Heart right ventricle (tissue), 16 donors: ENCODE measurements at regions not wholly inside any gene's neighbourhood (a gene's known extent, or its start where the extent isn't known, plus 50 kb on each side); places are given as distances from the start of the nearest gene placed in this dataset.
A peak's percentile ranks its signal among the peaks of the same experiment; 100 is the strongest.

Experiments
- ATAC-seq, 8 donors: fragments of 200-7000 bp; cut with Tn5 transposase; one replicate each; pipeline ENCODE4 v1.9.1; 2020; ENCODE audit warnings: mild to moderate bottlenecking in 8 of 8, moderate library complexity in 8 of 8, moderate number of reproducible peaks in 1 of 8
- DNase-seq, 2 donors: peaks; one replicate each; pipeline ENCODE4 v3.0.0-alpha.2; 2020
- H3K27ac ChIP-seq, 10 donors: fragments of 200-600 bp; sonication (generic) in 2 of 10; one replicate each; pipeline versions ENCODE4 v1.5.0 to v1.8.0; 2020 to 2022; ENCODE audit warnings: mild to moderate bottlenecking in 3 of 10
- H3K27me3 ChIP-seq, 7 donors: fragments of 200-600 bp; one replicate each; pipeline ENCODE4 v1.8.0; 2021 to 2022; ENCODE audit warnings: mild to moderate bottlenecking in 2 of 7
- H3K36me3 ChIP-seq, 9 donors: fragments of 200-600 bp; sonication (generic) in 1 of 9; one replicate each; pipeline versions ENCODE4 v1.5.0 to v1.8.0; 2020 to 2022; ENCODE audit warnings: mild to moderate bottlenecking in 2 of 9
- H3K4me1 ChIP-seq, 9 donors: fragments of 200-600 bp; sonication (generic) in 1 of 9; one replicate each; pipeline versions ENCODE4 v1.5.0 to v1.8.0; 2020 to 2022; ENCODE audit warnings: mild to moderate bottlenecking in 4 of 9
- H3K4me3 ChIP-seq, 10 donors: fragments of 200-600 bp; sonication (generic) in 2 of 10; one replicate each; pipeline versions ENCODE4 v1.5.0 to v1.8.0; 2020 to 2022; ENCODE audit warnings: mild to moderate bottlenecking in 7 of 10, moderate library complexity in 2 of 10
- H3K9me3 ChIP-seq, 11 donors: fragments of 200-600 bp in 10 of 11; sonication (generic) in 2 of 11; one replicate each; pipeline versions ENCODE4 v1.5.0 to v1.8.0; 2013 to 2022; ENCODE audit warnings: mild to moderate bottlenecking in 2 of 11, control low read depth in 1 of 11, moderate library complexity in 1 of 11
- CTCF ChIP-seq, 9 donors: fragments of 200-600 bp; sonication (generic) in 2 of 9; IDR thresholded peaks; one replicate each; pipeline versions ENCODE4 v1.5.0 to v1.8.0; 2021 to 2022; ENCODE audit warnings: antibody characterized with exemption in 9 of 9, mild to moderate bottlenecking in 5 of 9, moderate library complexity in 1 of 9
- whole genome bisulfite sequencing, 2 donors: extraction: QIAGEN DNeasy Blood & Tissue Kit; methylation state at CpG; one replicate each; pipeline ENCODE4 v1.1.7; 2013; ENCODE audit warnings: inconsistent platforms in 1 of 2; 5-methylcytosine and 5-hydroxymethylcytosine counted together
- intact Hi-C, 10 donors: fragments of 100-400 bp; cut with DNase I; formaldehyde crosslinking; loops; one replicate each; pipeline versions ENCODE4 v1.11.1 to v1.14.2; 2022
- donor health status: Arrhythmogenic right ventricular cardiomyopathy.
- donor health status: ischemic (EF 13 %, LVEDD 7.1; RV severe dilation, severe dysfunction).
- donor health status: healthy with polysubstance abuse.
- donor health status: DM: no; HTN: yes; CAD: no.
- donor health status: DM: no; HTN: no; CAD: no.
- donor health status: ischemic (EF 25% LVEDD 6.9; RV normal size, moderate dysfunction).
- donor health status: ischemic (EF 25% LVEDD 5.7; RV mildly dilated, moderate dysfunction).
- donor health status: healthy.
- donor health status: DM: yes; HTN: yes; CAD: no.
- donor health status: Ischemic cardiomyopathy.
- donor health status: ischemic (EF 35%, LVEDD 5.7; RV mildly dilated, moderate dysfunction).
- donor health status: nonischemic (EF 11% LVEDD 7.7; RV severe dilation, severe dysfunction).
- donor health status: DM: yes; HTN: yes; CAD: no.
- donor health status: PGD.
- donor health status: ischemic (EF 29% LVEDD 5.4; RV normal size, mild dysfunction).
- donor health status: nonischemic (EF 23%, LVEDD 6.1; RV moderate dilation, normal function).

- H3K27me3 ChIP-seq: peaks cover 0 to 21% (median 9%) of the 10 kb centered on the region in 7 donors
- intact Hi-C loops: no loop called here
- H3K36me3 ChIP-seq: no peaks in the 10 kb centered on the region
- ATAC-seq: no peak
- no peak for TF ChIP-seq CTCF (IDR thresholded peaks at IDR 0.05)
- no peak for DNase-seq
- peaks cover 0 to 12% (median 0%) of the 10 kb centered on the region in 11 donors for H3K9me3 ChIP-seq
- H3K4me3 ChIP-seq: no peak overlapping the region
- H3K4me1 ChIP-seq: no peaks in the 10 kb centered on the region
- 34 to 39% methylated on average over 5 of the region's 5 CpGs for WGBS, 2 donors
- H3K27ac ChIP-seq: no peak overlapping the region
These were observed 167.6 kb downstream of the INSIG2 start for GRCh38 chr2:118255771-118256372.

GRCh38 chr2:118255301-118255700 lies 167.0 kb downstream of the INSIG2 start:
- peaks cover 0 to 12% (median 0%) of the 10 kb centered on the region in 11 donors for H3K9me3 ChIP-seq
- no peak for TF ChIP-seq CTCF (IDR thresholded peaks at IDR 0.05)
- 50 to 77% methylated on average over 2 of the region's 2 CpGs for WGBS, 2 donors

GRCh38 chr2:118254116-118254515 lies 165.8 kb downstream of the INSIG2 start:
- Histone ChIP-seq H3K27ac (no peak overlapping the region), H3K4me1 (no peaks in the 10 kb centered on the region), H3K4me3 (no peak overlapping the region), H3K36me3 (no peaks in the 10 kb centered on the region), H3K9me3 (peaks cover 0 to 7% (median 0%) of the 10 kb centered on the region in 11 donors), H3K27me3 (peaks cover 0 to 12% (median 6%) of the 10 kb centered on the region in 7 donors)
- intact Hi-C loops: no loop called here
- no peak for ATAC-seq
- 74 to 80% methylated on average over 2 of the region's 2 CpGs for WGBS, 2 donors
- no peak for DNase-seq
- TF ChIP-seq CTCF (IDR thresholded peaks at IDR 0.05): no peak

More at GRCh38 chr2:118255301-118255700, 167.0 kb downstream of the INSIG2 start:
- H3K27ac ChIP-seq: no peak overlapping the region
- intact Hi-C loops: no loop called here
- H3K36me3 ChIP-seq: no peaks in the 10 kb centered on the region
- no peak overlapping the region for H3K4me3 ChIP-seq
- no peak for ATAC-seq
- DNase-seq: no peak
- peaks cover 0 to 15% (median 4%) of the 10 kb centered on the region in 7 donors for H3K27me3 ChIP-seq
- no peaks in the 10 kb centered on the region for H3K4me1 ChIP-seq

GRCh38 chr2:118251427-118251826 lies 163.2 kb downstream of the INSIG2 start:
- peaks cover 0 to 12% (median 0%) of the 10 kb centered on the region in 7 donors for H3K27me3 ChIP-seq
- 47 to 57% methylated on average over 3 of the region's 3 CpGs for WGBS, 2 donors
- TF ChIP-seq CTCF (IDR thresholded peaks at IDR 0.05): peak in 1 of 9 donors; percentile 9

More at GRCh38 chr2:118251427-118251826, 163.2 kb downstream of the INSIG2 start:
- H3K9me3 ChIP-seq: no peaks in the 10 kb centered on the region
- no peaks in the 10 kb centered on the region for H3K36me3 ChIP-seq
- no peaks in the 10 kb centered on the region for H3K4me1 ChIP-seq
- intact Hi-C loops: no loop called here
- H3K27ac ChIP-seq: no peak overlapping the region
- ATAC-seq (peak in 4 of 8 donors; percentile 53 to 82 (median 64)), DNase-seq (peak in 1 of 2 donors; percentile 9)
- no peak overlapping the region for H3K4me3 ChIP-seq
